GM12892 (cell line): ENCODE measurements at regions not wholly inside any gene's neighbourhood (a gene's known extent, or its start where the extent isn't known, plus 50 kb on each side); places are given as distances from the start of the nearest gene placed in this dataset.

ENCODE experiments used
- POLR2A ChIP-seq: IDR thresholded peaks from 2 replicates; pipeline ENCODE4 v1.6.1; 2011; ENCODE audit warnings: low read depth, low read length, control low read depth
- TAF1 ChIP-seq: IDR thresholded peaks from 2 replicates; pipeline ENCODE4 v1.6.1; 2011; ENCODE audit warnings: low read depth, mild to moderate bottlenecking, control low read depth, low read length, borderline replicate concordance

- TF ChIP-seq POLR2A, result no peak
- no peak for TF ChIP-seq TAF1
Observed at GRCh38 chr11:122538060-122538459, 117.5 kb upstream of the UBASH3B start.
